GM10248 (cell line): ENCODE measurements at regions not wholly inside any gene's neighbourhood (a gene's known extent, or its start where the extent isn't known, plus 50 kb on each side); places are given as distances from the start of the nearest gene placed in this dataset.

ENCODE experiments used
- CTCF ChIA-PET: fragments of 300-600 bp; sonication (Branson Sonifier 250); formaldehyde crosslinking; extraction: SDS; loops from one replicate; lab custom pipeline; 2021; ENCODE audit warnings: antibody characterized with exemption; lab: Yijun Ruan, JAX
- POLR2A ChIA-PET: fragments of 350-650 bp; sonication (Branson Sonifier 250); formaldehyde crosslinking; extraction: SDS; loops from one replicate; lab custom pipeline; 2020; ENCODE audit warnings: antibody characterized with exemption; lab: Yijun Ruan, JAX
- DNase-seq: peaks from one replicate; pipeline ENCODE4 v3.0.0; 2012; ENCODE audit errors: extremely low spot score
- TF ChIP-seq, protein P1 (sequence below): IDR thresholded peaks from 2 replicates; pipeline ENCODE4 v1.5.1; 2012; ENCODE audit warnings: mild to moderate bottlenecking, low read depth; ENCODE audit errors: extremely low read depth, missing control alignments, control extremely low read depth

DNA sequence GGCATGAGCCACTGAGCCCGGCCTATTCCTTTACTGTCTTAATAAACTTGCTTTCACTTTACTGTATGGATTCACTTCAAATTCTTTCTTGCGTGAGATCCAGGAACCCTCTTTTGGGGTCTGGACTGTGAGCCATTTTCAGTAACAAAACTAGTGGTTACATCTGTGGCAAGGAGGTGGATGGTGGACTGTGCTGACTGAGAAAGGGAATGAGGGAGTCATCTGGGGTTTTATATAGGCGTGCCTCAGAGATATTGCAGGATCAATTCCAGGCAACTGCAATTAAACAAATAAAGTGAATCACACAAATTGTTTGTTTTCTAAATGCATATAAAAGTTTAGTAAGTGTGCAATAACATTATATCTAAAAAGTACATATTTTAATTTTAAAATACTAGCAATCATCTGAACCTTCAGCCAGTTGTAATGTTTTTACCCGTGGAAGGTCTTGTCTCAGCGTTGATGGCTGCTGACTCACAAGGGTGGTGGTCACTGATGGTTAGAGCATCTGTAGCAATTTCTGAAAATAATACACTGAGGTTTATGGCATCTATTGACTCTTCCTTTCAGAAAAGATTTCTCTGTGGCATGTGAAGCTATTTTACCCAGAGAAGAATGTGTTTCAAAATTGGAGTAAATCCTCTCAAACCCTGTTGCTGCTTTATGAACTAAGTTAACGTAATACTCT lies 111.4 kb upstream of the FKBP1C start:
- ChIA-PET CTCF (no interaction called here), POLR2A (no interaction called here)
- no peak for DNase-seq
- TF ChIP-seq, protein P1, sequence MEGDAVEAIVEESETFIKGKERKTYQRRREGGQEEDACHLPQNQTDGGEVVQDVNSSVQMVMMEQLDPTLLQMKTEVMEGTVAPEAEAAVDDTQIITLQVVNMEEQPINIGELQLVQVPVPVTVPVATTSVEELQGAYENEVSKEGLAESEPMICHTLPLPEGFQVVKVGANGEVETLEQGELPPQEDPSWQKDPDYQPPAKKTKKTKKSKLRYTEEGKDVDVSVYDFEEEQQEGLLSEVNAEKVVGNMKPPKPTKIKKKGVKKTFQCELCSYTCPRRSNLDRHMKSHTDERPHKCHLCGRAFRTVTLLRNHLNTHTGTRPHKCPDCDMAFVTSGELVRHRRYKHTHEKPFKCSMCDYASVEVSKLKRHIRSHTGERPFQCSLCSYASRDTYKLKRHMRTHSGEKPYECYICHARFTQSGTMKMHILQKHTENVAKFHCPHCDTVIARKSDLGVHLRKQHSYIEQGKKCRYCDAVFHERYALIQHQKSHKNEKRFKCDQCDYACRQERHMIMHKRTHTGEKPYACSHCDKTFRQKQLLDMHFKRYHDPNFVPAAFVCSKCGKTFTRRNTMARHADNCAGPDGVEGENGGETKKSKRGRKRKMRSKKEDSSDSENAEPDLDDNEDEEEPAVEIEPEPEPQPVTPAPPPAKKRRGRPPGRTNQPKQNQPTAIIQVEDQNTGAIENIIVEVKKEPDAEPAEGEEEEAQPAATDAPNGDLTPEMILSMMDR: no peak

DNA sequence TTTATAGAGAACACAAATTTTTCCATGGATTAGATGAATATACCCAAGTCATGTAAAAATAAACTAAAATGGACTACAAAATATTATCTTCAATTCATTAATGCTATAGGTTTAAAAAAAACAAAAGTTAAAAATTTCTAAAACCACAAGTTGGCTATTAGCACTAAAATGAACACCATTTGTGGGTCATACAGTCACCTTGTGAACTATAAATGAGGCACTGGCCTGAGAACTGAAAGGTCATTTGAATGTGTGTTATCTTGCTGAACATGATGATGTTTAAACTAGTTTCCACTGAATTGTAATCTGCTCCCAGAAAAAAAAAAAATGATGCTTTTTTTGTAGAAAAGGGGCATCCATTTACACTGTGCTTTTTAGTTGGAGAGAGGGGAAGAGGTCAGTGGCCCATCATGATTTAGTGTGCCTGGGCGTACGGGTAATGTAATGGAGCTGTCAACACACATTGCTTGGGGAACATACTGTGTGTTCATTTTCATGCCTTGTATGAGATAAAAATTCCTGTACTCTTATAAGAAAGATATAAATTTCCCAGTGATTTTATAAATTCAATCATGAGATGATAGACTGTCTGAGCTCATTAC lies 96.6 kb upstream of the FKBP1C start:
- ChIA-PET CTCF (no interaction called here), POLR2A (no interaction called here)
- TF ChIP-seq, protein P1: no peak
- no peak for DNase-seq

DNA sequence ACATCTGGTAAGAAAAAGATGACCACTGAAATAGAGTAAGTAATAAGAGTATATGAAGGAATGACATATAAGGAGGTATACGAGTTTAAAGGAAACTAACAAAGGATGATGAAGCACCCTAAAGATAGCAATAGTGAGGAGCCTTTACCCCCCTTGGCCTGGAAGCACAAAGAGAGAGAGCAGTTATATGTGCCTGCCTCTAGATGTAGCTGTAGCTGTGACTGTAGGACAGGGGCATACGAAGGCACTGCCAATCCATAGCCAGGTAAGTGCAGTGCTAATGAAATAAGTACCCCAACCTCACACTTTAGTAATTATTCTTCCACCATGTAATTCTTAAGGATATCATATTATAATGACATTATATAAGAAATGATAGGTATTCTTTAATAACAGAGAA lies 90.1 kb upstream of the FKBP1C start:
- no peak for DNase-seq
- TF ChIP-seq, protein P1: no peak
- ChIA-PET CTCF (no interaction called here), POLR2A (no interaction called here)

DNA sequence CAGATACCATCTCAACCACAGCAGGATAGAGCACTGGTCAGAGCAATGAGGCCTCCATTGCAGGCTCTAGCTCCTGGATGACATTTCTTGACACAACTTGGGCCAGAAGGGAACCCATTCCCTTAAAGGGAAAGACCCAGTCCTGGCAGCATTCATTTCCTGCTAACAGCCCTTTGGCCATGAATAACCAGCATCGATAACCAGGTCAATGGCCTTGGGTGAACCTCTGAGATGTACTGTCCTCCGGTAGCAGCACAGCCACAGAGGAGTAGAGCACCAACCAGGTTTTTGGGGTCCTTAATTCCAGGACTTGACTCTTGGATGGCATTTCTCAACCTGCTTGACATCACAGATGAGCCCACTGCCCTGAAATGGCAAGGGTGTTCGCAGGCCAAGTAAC lies 71.2 kb upstream of the FKBP1C start:
- ChIA-PET POLR2A (no interaction called here), CTCF (no interaction called here)
- TF ChIP-seq, protein P1: no peak
- no peak for DNase-seq

DNA sequence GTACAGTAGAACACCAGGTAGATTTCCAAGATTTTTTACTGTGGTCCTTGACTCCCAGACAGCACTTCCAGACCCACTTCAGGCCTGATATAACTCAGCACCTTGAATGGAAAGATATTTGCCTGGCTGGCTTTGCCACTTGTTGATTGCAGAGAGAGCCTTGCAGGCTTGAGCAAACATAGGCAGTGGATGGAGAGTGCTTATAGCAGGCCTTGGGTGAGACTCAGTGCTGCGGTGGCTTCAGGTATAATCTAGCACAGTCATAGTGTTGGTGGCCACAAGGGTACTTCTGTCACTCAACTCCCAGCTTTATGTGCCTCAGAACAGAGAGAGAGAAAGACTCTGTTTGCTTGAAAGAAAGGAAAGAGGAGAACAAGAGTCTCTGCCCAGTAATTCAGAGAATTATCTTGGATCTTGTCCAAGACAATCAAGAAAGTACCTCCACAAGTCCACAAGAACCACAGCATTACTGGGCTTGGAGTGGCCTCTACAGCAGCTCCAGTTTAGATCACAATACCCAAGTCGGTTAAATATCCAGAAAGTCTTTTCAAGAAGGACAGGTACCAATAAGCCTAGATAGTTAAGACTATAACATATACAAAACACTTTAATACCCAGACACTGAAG lies 70.5 kb upstream of the FKBP1C start:
- POLR2A ChIA-PET: no interaction called here
- TF ChIP-seq, protein P1: no peak

DNA sequence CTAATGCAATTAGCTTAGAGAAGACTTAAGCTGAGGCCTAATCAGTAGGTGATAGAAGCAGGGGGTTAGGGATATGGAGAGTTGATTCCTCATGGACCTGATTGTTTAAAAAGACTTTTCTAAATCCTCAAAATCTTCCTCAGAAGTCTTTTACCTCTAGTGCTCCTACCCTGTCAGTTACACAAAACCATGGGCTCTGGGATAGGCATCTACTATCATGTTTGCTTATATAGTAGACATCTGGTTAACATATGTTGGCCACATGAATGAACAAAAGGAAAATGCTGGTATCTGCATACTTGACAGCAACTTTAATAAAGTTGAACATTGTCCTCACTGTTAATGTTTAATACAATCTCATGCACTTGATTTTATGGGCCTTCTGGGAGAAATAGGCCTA lies 61.5 kb upstream of the FKBP1C start:
- CTCF ChIA-PET: no interaction called here

More for the DNA sequence above, 70.5 kb upstream of the FKBP1C start:
- CTCF ChIA-PET: no interaction called here
- DNase-seq: no peak

More for the DNA sequence above, 61.5 kb upstream of the FKBP1C start:
- DNase-seq: no peak
- POLR2A ChIA-PET: no interaction called here
- TF ChIP-seq, protein P1: no peak
